ENCODE measurements at regions not wholly inside any gene's neighbourhood (a gene's known extent, or its start where the extent isn't known, plus 50 kb on each side); places are given as distances from the start of the nearest gene placed in this dataset.

DNA sequence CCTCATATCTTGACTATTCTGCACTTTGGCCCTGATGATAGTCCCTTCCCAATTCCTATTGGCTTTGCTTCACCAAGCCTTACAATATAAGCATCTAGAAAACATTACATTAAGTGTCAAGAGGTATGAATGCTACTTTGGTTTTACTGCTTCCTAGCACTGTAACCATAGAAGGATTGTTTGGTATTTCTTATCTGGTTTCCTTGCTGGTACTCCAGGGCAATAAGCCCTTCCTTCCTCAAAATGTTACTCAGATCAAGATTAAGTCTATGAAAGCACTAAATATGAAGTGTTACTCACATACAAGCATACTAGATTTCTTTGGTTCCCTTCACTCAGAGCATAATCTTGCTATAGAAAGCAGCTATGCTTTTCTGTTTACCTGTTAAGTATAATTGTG is 492.5 kb downstream of the ETV1 start:
- Histone ChIP-seq H3K36me3 (ENCODE audit: insufficient read depth, low read length) (no peaks in the 10 kb centered on the region), H3K27ac (ENCODE audit: low read depth, low read length) (no peak overlapping the region), H3K4me3 (ENCODE audit: low read depth, low read length) (no peak overlapping the region), H3K79me2 (ENCODE audit: control insufficient read depth, insufficient read depth, low read length, unreplicated experiment) (no peaks in the 10 kb centered on the region), H2AFZ (ENCODE audit: low read length, unreplicated experiment) (no peak overlapping the region), H3K27me3 (ENCODE audit: insufficient read depth, low read length) (no peaks in the 10 kb centered on the region), H3K4me1 (ENCODE audit: control insufficient read depth, insufficient read depth, low read length, unreplicated experiment) (no peaks in the 10 kb centered on the region)

- H3K4me3 ChIP-seq (ENCODE audit: low read depth, low read length) = no peak overlapping the region
- no peaks in the 10 kb centered on the region for H3K27me3 ChIP-seq (ENCODE audit: insufficient read depth, low read length)
- H3K79me2 ChIP-seq (ENCODE audit: control insufficient read depth, insufficient read depth, low read length, unreplicated experiment) = no peaks in the 10 kb centered on the region
- no peak overlapping the region for H2AFZ ChIP-seq (ENCODE audit: low read length, unreplicated experiment)
- H3K36me3 ChIP-seq (ENCODE audit: insufficient read depth, low read length) = no peaks in the 10 kb centered on the region
- no peaks in the 10 kb centered on the region for H3K4me1 ChIP-seq (ENCODE audit: control insufficient read depth, insufficient read depth, low read length, unreplicated experiment)
- H3K27ac ChIP-seq (ENCODE audit: low read depth, low read length) = no peak overlapping the region
Measured at GRCh38 chr7:13508586-13508985, 480.9 kb downstream of the ETV1 start.

DNA sequence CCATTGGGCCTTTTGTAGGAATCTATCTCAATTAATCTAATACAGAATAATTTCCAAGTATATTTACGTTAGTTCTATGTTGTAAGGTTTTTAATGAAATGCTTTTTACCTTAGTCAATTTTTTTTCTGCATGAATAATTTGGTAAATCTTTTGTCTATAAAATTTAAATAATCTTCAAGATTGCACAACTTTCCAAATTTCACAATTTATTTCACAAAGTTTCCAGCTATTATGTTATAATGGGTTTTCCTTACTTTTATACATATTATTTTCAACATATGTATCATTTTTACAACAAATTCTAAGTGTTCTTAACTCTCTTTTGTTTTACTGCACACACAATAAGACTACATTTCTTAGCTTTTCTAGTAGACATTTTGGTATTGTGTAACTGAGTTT is 470.7 kb downstream of the ETV1 start:
- Histone ChIP-seq H3K79me2 (ENCODE audit: control insufficient read depth, insufficient read depth, low read length, unreplicated experiment) (no peaks in the 10 kb centered on the region), H3K4me1 (ENCODE audit: control insufficient read depth, insufficient read depth, low read length, unreplicated experiment) (no peaks in the 10 kb centered on the region), H3K36me3 (ENCODE audit: insufficient read depth, low read length) (no peaks in the 10 kb centered on the region), H3K27me3 (ENCODE audit: insufficient read depth, low read length) (no peaks in the 10 kb centered on the region), H3K4me3 (ENCODE audit: low read depth, low read length) (no peak overlapping the region), H3K27ac (ENCODE audit: low read depth, low read length) (no peak overlapping the region), H2AFZ (ENCODE audit: low read length, unreplicated experiment) (no peak overlapping the region)

DNA sequence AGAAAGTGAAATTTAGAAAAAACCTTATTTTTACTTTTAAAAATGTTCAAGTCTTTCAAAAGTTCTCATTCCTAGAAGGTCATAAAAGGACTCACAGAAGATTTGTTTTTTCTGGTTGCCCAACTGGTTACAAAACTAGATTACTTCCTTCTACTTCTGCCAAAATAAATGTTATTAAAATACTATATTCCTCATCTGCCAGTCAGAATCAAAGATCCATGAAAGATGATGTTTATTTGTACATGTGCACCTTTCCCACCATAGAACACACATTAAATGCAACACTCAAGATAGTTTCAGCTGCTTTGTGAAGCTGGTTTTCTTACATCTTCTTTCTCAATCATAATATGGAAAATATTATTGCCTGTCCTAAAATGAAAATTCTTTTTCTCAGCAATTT is 465.4 kb downstream of the ETV1 start:
- Histone ChIP-seq H3K36me3 (ENCODE audit: insufficient read depth, low read length) (no peaks in the 10 kb centered on the region), H3K4me3 (ENCODE audit: low read depth, low read length) (no peak overlapping the region), H3K4me1 (ENCODE audit: control insufficient read depth, insufficient read depth, low read length, unreplicated experiment) (no peaks in the 10 kb centered on the region), H2AFZ (ENCODE audit: low read length, unreplicated experiment) (no peak overlapping the region), H3K79me2 (ENCODE audit: control insufficient read depth, insufficient read depth, low read length, unreplicated experiment) (no peaks in the 10 kb centered on the region), H3K27ac (ENCODE audit: low read depth, low read length) (no peak overlapping the region), H3K27me3 (ENCODE audit: insufficient read depth, low read length) (no peaks in the 10 kb centered on the region)

- peaks cover 18% of the 10 kb centered on the region for H3K4me1 ChIP-seq (ENCODE audit: control insufficient read depth, insufficient read depth, low read length, unreplicated experiment)
- no peaks in the 10 kb centered on the region for H3K36me3 ChIP-seq (ENCODE audit: insufficient read depth, low read length)
- peak overlapping the region; percentile 36; the same call in 1 of the 2 replicates for H3K4me3 ChIP-seq (ENCODE audit: low read depth, low read length)
- no peak overlapping the region for H3K27ac ChIP-seq (ENCODE audit: low read depth, low read length)
- no peaks in the 10 kb centered on the region for H3K79me2 ChIP-seq (ENCODE audit: control insufficient read depth, insufficient read depth, low read length, unreplicated experiment)
- H2AFZ ChIP-seq (ENCODE audit: low read length, unreplicated experiment) = peak overlapping the region; percentile 54
- H3K27me3 ChIP-seq (ENCODE audit: insufficient read depth, low read length) = no peaks in the 10 kb centered on the region
Measured at GRCh38 chr7:13532028-13532753, 457.3 kb downstream of the ETV1 start.

GRCh38 chr7:13538669-13539068 is 450.8 kb downstream of the ETV1 start:
- no peaks in the 10 kb centered on the region for H3K36me3 ChIP-seq (ENCODE audit: insufficient read depth, low read length)
- H3K79me2 ChIP-seq (ENCODE audit: control insufficient read depth, insufficient read depth, low read length, unreplicated experiment) = no peaks in the 10 kb centered on the region
- H3K4me3 ChIP-seq (ENCODE audit: low read depth, low read length) = no peak overlapping the region
- no peak overlapping the region for H2AFZ ChIP-seq (ENCODE audit: low read length, unreplicated experiment)
- H3K27ac ChIP-seq (ENCODE audit: low read depth, low read length) = no peak overlapping the region
- H3K4me1 ChIP-seq (ENCODE audit: control insufficient read depth, insufficient read depth, low read length, unreplicated experiment) = peaks cover 19% of the 10 kb centered on the region
- H3K27me3 ChIP-seq (ENCODE audit: insufficient read depth, low read length) = no peaks in the 10 kb centered on the region

DNA sequence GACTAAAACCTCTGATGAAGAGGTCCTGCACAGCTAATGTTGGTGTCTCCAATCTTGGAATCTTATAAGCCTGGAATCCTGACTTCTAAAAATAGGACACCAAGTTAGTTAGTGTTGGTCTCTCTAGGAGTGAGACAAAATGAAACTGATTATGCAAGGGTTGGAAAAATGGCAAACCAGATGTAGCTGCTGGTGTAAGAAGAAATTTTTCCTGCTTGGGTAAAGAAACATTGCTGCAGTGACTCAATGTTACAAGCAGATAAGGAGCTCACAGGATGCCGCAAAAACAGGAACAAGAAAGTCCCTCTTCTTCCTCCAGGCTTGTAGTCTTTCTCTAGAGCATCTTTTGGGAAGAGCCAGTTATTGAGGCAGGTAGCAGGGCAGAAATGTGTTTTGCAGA is 449.0 kb downstream of the ETV1 start:
- peak overlapping the region; percentile 57 for H2AFZ ChIP-seq (ENCODE audit: low read length, unreplicated experiment)

DNA sequence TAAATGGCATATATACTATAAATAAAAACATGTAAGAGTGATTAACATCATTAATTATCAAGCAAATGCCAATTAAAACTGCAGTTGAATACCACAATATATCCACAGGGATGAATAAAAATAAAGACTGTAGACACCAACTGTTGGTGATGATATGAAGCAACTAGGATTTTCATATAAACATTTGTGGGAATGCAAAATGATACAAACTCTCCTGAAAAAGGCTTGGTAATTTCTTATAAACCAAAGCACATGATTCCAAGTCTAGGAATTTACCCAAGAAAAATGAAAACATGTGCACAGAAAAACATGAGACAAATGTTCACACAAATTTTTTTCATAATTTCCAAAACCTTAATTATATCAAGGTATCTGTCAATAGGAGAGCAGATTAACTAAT is 448.1 kb downstream of the ETV1 start:
- H3K27me3 ChIP-seq (ENCODE audit: insufficient read depth, low read length) = no peaks in the 10 kb centered on the region
- H3K79me2 ChIP-seq (ENCODE audit: control insufficient read depth, insufficient read depth, low read length, unreplicated experiment) = no peaks in the 10 kb centered on the region
- peaks cover 10% of the 10 kb centered on the region for H3K4me1 ChIP-seq (ENCODE audit: control insufficient read depth, insufficient read depth, low read length, unreplicated experiment)
- no peak overlapping the region for H2AFZ ChIP-seq (ENCODE audit: low read length, unreplicated experiment)
- no peak overlapping the region for H3K27ac ChIP-seq (ENCODE audit: low read depth, low read length)
- no peaks in the 10 kb centered on the region for H3K36me3 ChIP-seq (ENCODE audit: insufficient read depth, low read length)
- no peak overlapping the region for H3K4me3 ChIP-seq (ENCODE audit: low read depth, low read length)

More for the DNA sequence above, 449.0 kb downstream of the ETV1 start:
- Histone ChIP-seq H3K79me2 (ENCODE audit: control insufficient read depth, insufficient read depth, low read length, unreplicated experiment) (no peaks in the 10 kb centered on the region), H3K4me3 (ENCODE audit: low read depth, low read length) (no peak overlapping the region), H3K4me1 (ENCODE audit: control insufficient read depth, insufficient read depth, low read length, unreplicated experiment) (peaks cover 15% of the 10 kb centered on the region), H3K36me3 (ENCODE audit: insufficient read depth, low read length) (no peaks in the 10 kb centered on the region), H3K27me3 (ENCODE audit: insufficient read depth, low read length) (no peaks in the 10 kb centered on the region), H3K27ac (ENCODE audit: low read depth, low read length) (no peak overlapping the region)

DNA sequence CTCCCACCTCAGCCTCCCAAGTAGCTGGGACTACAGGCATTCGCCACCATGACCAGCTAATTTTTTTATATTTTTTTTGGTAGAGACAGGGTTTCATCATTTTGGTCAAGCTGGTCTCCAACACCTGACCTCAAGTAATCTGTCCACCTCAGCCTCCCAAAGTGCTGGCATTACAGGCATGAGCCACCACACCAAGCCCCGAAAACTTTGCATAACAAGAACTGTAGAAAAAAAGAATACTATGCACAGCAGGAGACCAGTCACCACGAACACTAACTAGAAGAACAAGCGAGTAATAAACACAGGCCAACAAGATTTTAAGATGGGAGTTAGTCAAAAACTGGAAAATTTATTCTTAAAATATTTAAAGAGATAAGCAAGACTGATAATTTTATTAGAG is 447.0 kb downstream of the ETV1 start:
- H3K4me1 ChIP-seq (ENCODE audit: control insufficient read depth, insufficient read depth, low read length, unreplicated experiment) = peaks cover 10% of the 10 kb centered on the region
- no peak overlapping the region for H3K27ac ChIP-seq (ENCODE audit: low read depth, low read length)
- H3K79me2 ChIP-seq (ENCODE audit: control insufficient read depth, insufficient read depth, low read length, unreplicated experiment) = no peaks in the 10 kb centered on the region
- no peak overlapping the region for H3K4me3 ChIP-seq (ENCODE audit: low read depth, low read length)
- no peaks in the 10 kb centered on the region for H3K36me3 ChIP-seq (ENCODE audit: insufficient read depth, low read length)
- no peak overlapping the region for H2AFZ ChIP-seq (ENCODE audit: low read length, unreplicated experiment)
- H3K27me3 ChIP-seq (ENCODE audit: insufficient read depth, low read length) = no peaks in the 10 kb centered on the region

DNA sequence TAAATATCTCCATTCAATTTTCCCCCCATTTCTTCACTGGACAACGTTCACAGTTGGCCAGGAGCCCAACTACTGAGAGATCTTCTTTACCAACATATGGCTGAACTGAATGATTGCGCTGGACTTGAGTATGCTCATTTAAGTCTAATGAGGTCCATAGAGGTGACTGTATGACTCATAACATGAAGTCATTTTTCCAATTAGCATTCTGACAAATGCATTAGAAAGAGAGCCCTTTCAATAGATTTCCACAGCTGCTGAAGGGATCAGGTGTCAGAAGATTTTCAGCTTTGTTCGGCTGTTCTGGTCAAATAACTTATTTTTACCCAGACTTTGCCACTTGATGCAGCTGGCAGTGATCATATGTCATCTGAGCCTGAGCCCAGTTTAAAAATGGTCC is 438.0 kb downstream of the ETV1 start:
- Histone ChIP-seq H3K79me2 (ENCODE audit: control insufficient read depth, insufficient read depth, low read length, unreplicated experiment) (no peaks in the 10 kb centered on the region), H3K4me1 (ENCODE audit: control insufficient read depth, insufficient read depth, low read length, unreplicated experiment) (no peaks in the 10 kb centered on the region), H3K27ac (ENCODE audit: low read depth, low read length) (no peak overlapping the region), H3K27me3 (ENCODE audit: insufficient read depth, low read length) (no peaks in the 10 kb centered on the region), H3K4me3 (ENCODE audit: low read depth, low read length) (no peak overlapping the region), H3K36me3 (ENCODE audit: insufficient read depth, low read length) (no peaks in the 10 kb centered on the region), H2AFZ (ENCODE audit: low read length, unreplicated experiment) (no peak overlapping the region)

DNA sequence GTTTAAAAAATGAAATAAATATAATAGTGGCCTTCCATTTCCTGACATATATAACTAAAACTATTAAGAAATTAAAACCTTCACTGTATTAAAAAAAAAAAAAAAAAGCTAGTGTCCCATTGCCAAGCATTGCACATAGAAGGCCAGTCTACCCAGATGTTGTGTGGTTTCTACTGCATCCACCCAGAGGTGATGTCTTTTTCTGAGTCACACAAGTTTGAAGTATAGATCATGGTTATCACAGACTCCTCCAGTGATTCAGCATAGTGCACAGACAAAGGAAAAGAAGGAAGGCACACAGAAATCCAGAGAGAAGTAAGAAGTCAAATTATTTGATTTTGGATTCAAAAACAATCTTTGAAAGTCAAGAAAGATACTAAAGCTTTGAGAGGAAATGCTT is 429.0 kb downstream of the ETV1 start:
- Histone ChIP-seq H3K4me1 (ENCODE audit: control insufficient read depth, insufficient read depth, low read length, unreplicated experiment) (peaks cover 12% of the 10 kb centered on the region), H2AFZ (ENCODE audit: low read length, unreplicated experiment) (peak overlapping the region; percentile 53), H3K4me3 (ENCODE audit: low read depth, low read length) (no peak overlapping the region)

More for the DNA sequence above, 429.0 kb downstream of the ETV1 start:
- H3K27me3 ChIP-seq (ENCODE audit: insufficient read depth, low read length) = no peaks in the 10 kb centered on the region
- no peak overlapping the region for H3K27ac ChIP-seq (ENCODE audit: low read depth, low read length)
- no peaks in the 10 kb centered on the region for H3K36me3 ChIP-seq (ENCODE audit: insufficient read depth, low read length)
- no peaks in the 10 kb centered on the region for H3K79me2 ChIP-seq (ENCODE audit: control insufficient read depth, insufficient read depth, low read length, unreplicated experiment)
